ENCODE measurements at regions not wholly inside any gene's neighbourhood (a gene's known extent, or its start where the extent isn't known, plus 50 kb on each side); places are given as distances from the start of the nearest gene placed in this dataset.

GRCh38 chr17:13120864-13121263 is 103.0 kb upstream of the ELAC2 start:
- TF ChIP-seq CTCF (IDR thresholded peaks at IDR 0.05; ENCODE audit: low read depth, low read length): no peak
- no peak for TF ChIP-seq EZH2phosphoT487 (IDR thresholded peaks at IDR 0.05; ENCODE audit: low read depth)
